Panc1 (cell line): ENCODE measurements at regions not wholly inside any gene's neighbourhood (a gene's known extent, or its start where the extent isn't known, plus 50 kb on each side); places are given as distances from the start of the nearest gene placed in this dataset.

Experiments used
- ATAC-seq: fragments of 200-7000 bp; cut with Tn5 transposase; 2 replicates; pipeline ENCODE4 v1.9.1; 2020; ENCODE audit warnings: mild to moderate bottlenecking, moderate library complexity
- BruUV-seq: library from RNA; stranded (reverse); fragments of 400-500 nt; replicated peaks from 2 replicates; lab custom pipeline; 2021; lab: Mats Ljungman, UMichigan
- CTCF ChIA-PET: fragments of 300-600 bp; sonication (Branson Sonifier 250); formaldehyde crosslinking; loops from one replicate; lab custom pipeline; 2022; ENCODE audit warnings: antibody characterized with exemption; lab: Charles Lee
- POLR2A ChIA-PET: fragments of 300-600 bp; sonication (Branson Sonifier 250); formaldehyde crosslinking; loops from one replicate; lab custom pipeline; 2022; ENCODE audit warnings: antibody characterized with exemption; lab: Charles Lee
- DNase-seq: peaks from one replicate; pipeline ENCODE4 v3.0.0-alpha.2; 2010; ENCODE audit warnings: low read depth, low spot score
- H3K27ac ChIP-seq: 2 replicates; pipeline ENCODE4 v1.5.1; 2011; ENCODE audit warnings: mild to moderate bottlenecking, low read length, inconsistent platforms
- H3K27me3 ChIP-seq: fragments of 200-500 bp; sonication (Bioruptor generic); 2 replicates; pipeline ENCODE4 v1.6.0; 2014; ENCODE audit warnings: low read length, inconsistent platforms; ENCODE audit not compliant: control insufficient read depth, insufficient read depth
- H3K36me3 ChIP-seq: fragments of 200-500 bp; sonication (Bioruptor generic); 2 replicates; pipeline ENCODE4 v1.5.1; 2014; ENCODE audit warnings: inconsistent platforms, mild to moderate bottlenecking, low read length, moderate library complexity; ENCODE audit not compliant: control insufficient read depth, insufficient read depth
- H3K4me1 ChIP-seq: 2 replicates; pipeline ENCODE4 v1.5.1; 2011; ENCODE audit warnings: inconsistent platforms, mild to moderate bottlenecking, low read length, moderate library complexity; ENCODE audit not compliant: control insufficient read depth, insufficient read depth
- H3K4me3 ChIP-seq, 2 experiments: 2 replicates each; pipeline ENCODE4 v1.5.1; 2011 to 2012; ENCODE audit warnings: low read depth in 2 of 2, low read length in 2 of 2, mild to moderate bottlenecking in 2 of 2, inconsistent platforms in 1 of 2, moderate library complexity in 1 of 2
- H3K9me3 ChIP-seq: fragments of 200-500 bp; sonication (Bioruptor generic); 2 replicates; pipeline ENCODE4 v1.5.1; 2014; ENCODE audit warnings: low read depth, mild to moderate bottlenecking, inconsistent platforms, low read length, moderate library complexity; ENCODE audit not compliant: control insufficient read depth, insufficient read depth
- CTCF ChIP-seq: fragments of 450-650 bp; IDR thresholded peaks from 2 replicates; pipeline ENCODE4 v1.5.1; 2017; ENCODE audit warnings: mild to moderate bottlenecking
- POLR2AphosphoS5 ChIP-seq: IDR thresholded peaks from 2 replicates; pipeline ENCODE4 v1.6.1; 2012; ENCODE audit warnings: mild to moderate bottlenecking, low read depth, low read length, moderate library complexity
- REST ChIP-seq, 2 experiments: IDR thresholded peaks; 2 replicates each; pipeline ENCODE4 v1.6.1; 2011 to 2012; ENCODE audit warnings: low read depth in 2 of 2, control low read depth in 1 of 2, low read length in 1 of 2, mild to moderate bottlenecking in 1 of 2, moderate library complexity in 1 of 2; ENCODE audit not compliant: insufficient read depth in 1 of 2
- SIN3A ChIP-seq: IDR thresholded peaks from 2 replicates; pipeline ENCODE4 v1.6.1; 2012; ENCODE audit warnings: low read depth, mild to moderate bottlenecking, low read length, moderate library complexity, borderline replicate concordance; ENCODE audit not compliant: insufficient read depth
- TCF7L2 ChIP-seq: IDR thresholded peaks from 2 replicates; pipeline ENCODE4 v1.6.1; 2011; ENCODE audit warnings: mild to moderate bottlenecking, low read depth, low read length, inconsistent platforms
- in situ Hi-C: cut with HindIII; loops from 2 replicates; pipeline ENCODE4 v1.10.0; 2016; ENCODE audit warnings: low sequenced_read_pairs, low pct_unique_long_range_greater_than_20kb
- intact Hi-C: fragments of 100-400 bp; cut with micrococcal nuclease; formaldehyde crosslinking; loops from one replicate; pipeline ENCODE4 v1.10.0; 2022; ENCODE audit not compliant: unreplicated experiment

GRCh38 chr2:104004821-104005220, 849.1 kb upstream of the POU3F3 start:
- no peaks in the 10 kb centered on the region for H3K4me1 ChIP-seq
- in situ Hi-C loops = no loop called here
- H3K36me3 ChIP-seq = no peaks in the 10 kb centered on the region
- H3K9me3 ChIP-seq = no peaks in the 10 kb centered on the region; the same call in 1 of the 2 replicates
- no peak overlapping the region for H3K27ac ChIP-seq
- CTCF ChIA-PET = no interaction called here
- intact Hi-C loops = no loop called here
- no peak overlapping the region for H3K4me3 ChIP-seq
- H3K27me3 ChIP-seq = no peaks in the 10 kb centered on the region
- TF ChIP-seq REST (IDR thresholded peaks at IDR 0.05; ENCODE audit: insufficient read depth in 1 of 2, low read depth in 2 of 2, low read length in 1 of 2) (no peak), TCF7L2 (no peak), SIN3A (no peak), CTCF (no peak), POLR2AphosphoS5 (no peak)
- ATAC-seq = no peak
- no TSS peak for BruUV-seq
- DNase-seq = no peak
- POLR2A ChIA-PET = no interaction called here

- intact Hi-C loops (no loop called here), in situ Hi-C loops (no loop called here)
- ATAC-seq = no peak
- ChIA-PET CTCF (no interaction called here), POLR2A (no interaction called here)
- Histone ChIP-seq H3K4me1 (no peaks in the 10 kb centered on the region), H3K27ac (no peak overlapping the region), H3K36me3 (no peaks in the 10 kb centered on the region), H3K27me3 (no peaks in the 10 kb centered on the region), H3K9me3 (peaks cover 8% of the 10 kb centered on the region; the same call in 1 of the 2 replicates), H3K4me3 (no peak overlapping the region)
- TF ChIP-seq TCF7L2 (no peak), SIN3A (no peak), CTCF (no peak), REST (IDR thresholded peaks at IDR 0.05; ENCODE audit: insufficient read depth in 1 of 2, low read depth in 2 of 2, low read length in 1 of 2) (no peak), POLR2AphosphoS5 (no peak)
- no TSS peak for BruUV-seq
- no peak for DNase-seq
These were observed 837.1 kb upstream of the POU3F3 start for GRCh38 chr2:104016801-104017200.
